Neuronal stem cell (in vitro differentiated cells): ENCODE measurements at regions not wholly inside any gene's neighbourhood (a gene's known extent, or its start where the extent isn't known, plus 50 kb on each side); places are given as distances from the start of the nearest gene placed in this dataset.
"Not testable (repeated sequence)": the region's sequence is repeated elsewhere in the genome, so short reads cannot be mapped to it uniquely, and the experiment has no call there.

Experiments
- DNase-seq: peaks from one replicate; pipeline ENCODE4 v3.0.0-alpha.2; 2013; ENCODE audit warnings: low spot score
- H2AFZ ChIP-seq: one replicate; pipeline ENCODE4 v1.6.1; 2013; ENCODE audit warnings: mild to moderate bottlenecking, low read length, inconsistent platforms
- H2AK5ac ChIP-seq: 2 replicates; pipeline ENCODE4 v1.6.1; 2013; ENCODE audit warnings: low read depth, mild to moderate bottlenecking, inconsistent platforms, low read length, moderate library complexity, mixed read lengths
- H2BK120ac ChIP-seq: 2 replicates; pipeline ENCODE4 v1.6.1; 2013; ENCODE audit warnings: low read depth, mild to moderate bottlenecking, inconsistent platforms, low read length, moderate library complexity, mixed read lengths
- H2BK12ac ChIP-seq: one replicate; pipeline ENCODE4 v1.6.1; 2013; ENCODE audit warnings: low read length, inconsistent platforms
- H2BK15ac ChIP-seq: 2 replicates; pipeline ENCODE4 v1.6.1; 2013; ENCODE audit warnings: mild to moderate bottlenecking, low read length, inconsistent platforms, mixed read lengths
- H2BK5ac ChIP-seq: one replicate; pipeline ENCODE4 v1.6.1; 2013; ENCODE audit warnings: inconsistent platforms, mild to moderate bottlenecking, low read length, moderate library complexity
- H3K14ac ChIP-seq: one replicate; pipeline ENCODE4 v1.6.1; 2013; ENCODE audit warnings: low read length, inconsistent platforms
- H3K18ac ChIP-seq: 2 replicates; pipeline ENCODE4 v1.6.1; 2013; ENCODE audit warnings: low read length, inconsistent platforms
- H3K23ac ChIP-seq: 2 replicates; pipeline ENCODE4 v1.6.1; 2013; ENCODE audit warnings: low read depth, mild to moderate bottlenecking, mixed read lengths, low read length, inconsistent platforms; ENCODE audit not compliant: poor library complexity
- H3K27ac ChIP-seq: replicated peaks from 3 replicates; pipeline ENCODE4 v1.5.1; 2013; ENCODE audit warnings: low read length, inconsistent platforms
- H3K27me3 ChIP-seq, 3 experiments: 2 replicates each; pipeline ENCODE4 v1.6.1; 2013; ENCODE audit warnings: low read length in 3 of 3, mild to moderate bottlenecking in 2 of 3, inconsistent platforms in 1 of 3, low read depth in 1 of 3, mixed read lengths in 1 of 3, moderate library complexity in 1 of 3; ENCODE audit not compliant: control insufficient read depth in 3 of 3, insufficient read depth in 3 of 3
- H3K36me3 ChIP-seq, 2 donors: replicated peaks in 1 of 2; 2 replicates each; pipeline ENCODE4 v1.6.1; 2013; ENCODE audit warnings: low read length in 2 of 2; ENCODE audit not compliant: control insufficient read depth in 2 of 2, insufficient read depth in 2 of 2
- H3K4ac ChIP-seq: 2 replicates; pipeline ENCODE4 v1.6.1; 2013; ENCODE audit warnings: inconsistent platforms, mild to moderate bottlenecking, low read length, moderate library complexity
- H3K4me1 ChIP-seq, 2 donors: 1 replicate in 1 of 2; 2 replicates in 1 of 2; pipeline ENCODE4 v1.6.1; 2013; ENCODE audit warnings: low read length in 2 of 2, low read depth in 1 of 2; ENCODE audit not compliant: control insufficient read depth in 2 of 2, insufficient read depth in 1 of 2
- H3K4me2 ChIP-seq: one replicate; pipeline ENCODE4 v1.6.1; 2013; ENCODE audit warnings: mild to moderate bottlenecking, low read length, inconsistent platforms; ENCODE audit not compliant: insufficient read depth, poor library complexity, severe bottlenecking
- H3K4me3 ChIP-seq, 2 donors: 2 replicates each; pipeline ENCODE4 v1.5.1; 2013; ENCODE audit warnings: low read length in 2 of 2, mild to moderate bottlenecking in 2 of 2, inconsistent platforms in 1 of 2, moderate library complexity in 1 of 2
- H3K79me1 ChIP-seq: one replicate; pipeline ENCODE4 v1.6.1; 2013; ENCODE audit warnings: low read depth, mild to moderate bottlenecking, inconsistent platforms, low read length, moderate library complexity
- H3K9ac ChIP-seq: one replicate; pipeline ENCODE4 v1.6.1; 2013; ENCODE audit warnings: mild to moderate bottlenecking, low read depth, low read length, inconsistent platforms; ENCODE audit not compliant: poor library complexity
- H3K9me3 ChIP-seq, 2 donors: replicated peaks in 1 of 2; 2 replicates each; pipeline versions ENCODE3 to v1.6.1; 2013; ENCODE audit warnings: low read length in 2 of 2, mild to moderate bottlenecking in 2 of 2, inconsistent platforms in 1 of 2, low read depth in 1 of 2, mixed read lengths in 1 of 2, moderate library complexity in 1 of 2; ENCODE audit not compliant: control insufficient read depth in 2 of 2, insufficient read depth in 1 of 2
- H4K8ac ChIP-seq: one replicate; pipeline ENCODE4 v1.6.1; 2013; ENCODE audit warnings: low read depth, mild to moderate bottlenecking, inconsistent platforms, low read length, moderate library complexity
- H4K91ac ChIP-seq: one replicate; pipeline ENCODE4 v1.6.1; 2013; ENCODE audit warnings: low read length, low read depth, mild to moderate bottlenecking, inconsistent platforms; ENCODE audit not compliant: poor library complexity
- WGBS, 2 donors: extraction: QIAGEN DNeasy Blood & Tissue Kit; methylation state at CpG; one replicate each; pipeline ENCODE4 v1.1.7; 2013; ENCODE audit warnings: missing lambda C conversion rate in 2 of 2, mixed read lengths in 1 of 2; ENCODE audit not compliant: insufficient read length in 2 of 2, insufficient replicate concordance in 1 of 2; ENCODE audit errors: extremely low coverage in 2 of 2; 5-methylcytosine and 5-hydroxymethylcytosine counted together

DNA sequence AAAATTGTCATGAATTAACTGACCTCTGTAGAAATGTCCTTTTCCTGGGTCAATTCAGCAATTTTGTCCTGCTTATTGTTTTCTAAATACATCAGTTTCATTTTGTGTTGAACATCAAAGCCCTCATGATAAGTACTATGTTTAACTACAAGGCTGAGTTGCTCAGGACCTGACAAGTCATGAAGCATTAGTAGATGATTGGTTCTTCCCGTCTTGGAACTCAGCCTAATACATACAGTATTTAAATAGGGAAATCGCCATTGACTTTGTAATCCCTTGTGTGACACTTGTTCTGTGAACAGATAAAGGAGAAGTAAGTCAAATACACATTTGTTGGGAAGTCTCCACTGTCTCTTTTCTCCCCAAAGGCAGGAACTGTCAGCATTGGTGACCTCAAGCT is 109.6 kb upstream of the POMZP3 start:
- H3K14ac ChIP-seq, H3K9ac ChIP-seq, H2AFZ ChIP-seq, DNase-seq, H3K4me2 ChIP-seq, H2BK5ac ChIP-seq, H3K27ac ChIP-seq, H2BK15ac ChIP-seq, H2BK12ac ChIP-seq, H4K91ac ChIP-seq, H3K9me3 ChIP-seq, H2BK120ac ChIP-seq, H3K27me3 ChIP-seq, H3K4me1 ChIP-seq, H3K79me1 ChIP-seq, H3K4me3 ChIP-seq, H3K36me3 ChIP-seq, H3K18ac ChIP-seq, H2AK5ac ChIP-seq, H3K4ac ChIP-seq, H3K23ac ChIP-seq, H4K8ac ChIP-seq: not testable (repeated sequence)
- no CpG with 5 or more reads among the region's 2 CpGs for WGBS, 2 donors

DNA sequence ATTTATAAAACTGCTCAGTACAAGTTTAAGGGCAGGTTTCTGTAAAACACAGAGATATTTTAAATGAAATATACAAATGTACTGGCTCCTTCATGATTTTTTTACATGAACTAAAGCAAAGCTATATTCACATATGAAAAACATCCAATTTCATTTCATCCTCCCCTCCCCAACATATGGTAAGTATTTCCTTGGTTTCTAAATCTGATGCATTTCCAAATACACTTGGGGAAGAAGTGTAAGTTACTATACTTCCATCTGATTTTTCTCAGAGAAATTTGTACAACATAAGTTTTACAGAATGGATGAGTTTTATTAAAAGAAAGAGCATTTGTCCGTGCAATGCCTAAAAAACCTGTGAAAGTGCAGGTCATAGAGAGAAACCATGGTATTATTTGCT is 109.0 kb upstream of the POMZP3 start:
- not testable (repeated sequence) for H3K27ac ChIP-seq, H3K27me3 ChIP-seq, H2AK5ac ChIP-seq, H3K36me3 ChIP-seq, H2BK12ac ChIP-seq, H3K4ac ChIP-seq, H3K9ac ChIP-seq, DNase-seq, H4K91ac ChIP-seq, H3K23ac ChIP-seq, H3K4me2 ChIP-seq, H3K18ac ChIP-seq, H3K4me1 ChIP-seq, H3K14ac ChIP-seq, H3K9me3 ChIP-seq, H3K79me1 ChIP-seq, H2BK120ac ChIP-seq, H2BK15ac ChIP-seq, H4K8ac ChIP-seq, H2BK5ac ChIP-seq, H2AFZ ChIP-seq, H3K4me3 ChIP-seq
- WGBS, 2 donors: no CpG with 5 or more reads among the region's 1 CpG

DNA sequence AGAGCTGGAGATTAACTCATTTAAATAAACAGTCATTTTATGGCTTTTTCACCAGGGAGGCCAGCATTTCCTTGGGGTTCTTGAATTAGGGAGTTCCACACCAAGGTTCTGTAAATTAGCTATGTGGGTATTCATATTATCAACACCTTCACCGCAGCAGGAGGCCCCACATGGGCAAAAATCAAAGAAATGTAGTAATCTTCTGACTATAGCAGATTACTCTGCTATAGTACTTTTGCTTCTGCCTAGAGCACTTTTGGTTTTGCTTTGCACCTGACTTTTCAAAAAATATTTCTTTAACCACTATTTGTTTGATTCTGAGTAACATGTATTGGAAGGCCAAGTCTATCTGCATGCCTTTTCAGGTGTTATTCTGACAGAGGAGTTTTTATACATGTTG is 108.6 kb upstream of the POMZP3 start:
- H3K23ac ChIP-seq, DNase-seq, H3K18ac ChIP-seq, H3K79me1 ChIP-seq, H2BK15ac ChIP-seq, H3K4me2 ChIP-seq, H3K27ac ChIP-seq, H2BK12ac ChIP-seq, H2BK5ac ChIP-seq, H2AK5ac ChIP-seq, H3K9me3 ChIP-seq, H4K91ac ChIP-seq, H3K4me1 ChIP-seq, H3K27me3 ChIP-seq, H2AFZ ChIP-seq, H3K14ac ChIP-seq, H4K8ac ChIP-seq, H3K36me3 ChIP-seq, H3K4ac ChIP-seq, H2BK120ac ChIP-seq, H3K9ac ChIP-seq, H3K4me3 ChIP-seq: not testable (repeated sequence)
- WGBS, 2 donors: no CpG with 5 or more reads among the region's 1 CpG

DNA sequence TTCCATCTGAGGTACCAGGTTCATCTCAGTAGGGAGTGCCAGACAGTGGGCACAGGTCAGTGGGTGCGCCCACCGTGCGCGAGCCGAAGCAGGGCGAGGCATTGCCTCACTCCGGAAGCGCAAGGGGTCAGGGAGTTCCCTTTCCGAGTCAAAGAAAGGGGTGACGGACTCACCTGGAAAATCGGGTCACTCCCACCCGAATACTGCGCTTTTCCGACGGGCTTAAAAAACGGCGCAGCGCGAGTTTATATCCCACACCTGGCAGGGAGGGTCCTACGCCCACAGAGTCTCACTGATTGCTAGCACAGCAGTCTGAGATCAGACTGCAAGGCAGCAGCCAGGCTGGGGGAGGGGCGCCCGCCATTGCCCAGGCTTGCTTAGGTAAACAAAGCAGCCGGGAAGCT is 101.5 kb upstream of the POMZP3 start:
- H3K36me3 ChIP-seq, H2BK120ac ChIP-seq, H3K18ac ChIP-seq, H3K14ac ChIP-seq, H3K4me1 ChIP-seq, H3K9me3 ChIP-seq, H3K4me3 ChIP-seq, H4K8ac ChIP-seq, H3K9ac ChIP-seq, H3K79me1 ChIP-seq, H3K4me2 ChIP-seq, H3K4ac ChIP-seq, H2AK5ac ChIP-seq, H2BK12ac ChIP-seq, H2BK15ac ChIP-seq, H3K27ac ChIP-seq, H2BK5ac ChIP-seq, H3K27me3 ChIP-seq, DNase-seq, H4K91ac ChIP-seq, H3K23ac ChIP-seq: not testable (repeated sequence)
- peak overlapping the region; percentile 73 for H2AFZ ChIP-seq
- WGBS, 2 donors: no CpG with 5 or more reads among the region's 23 CpGs
